ENCODE measurements at regions not wholly inside any gene's neighbourhood (a gene's known extent, or its start where the extent isn't known, plus 50 kb on each side); places are given as distances from the start of the nearest gene placed in this dataset.

GRCh38 chrX:110435196-110435595 is 76.5 kb downstream of the RTL9 start:
- Histone ChIP-seq H3K27ac (no peak overlapping the region), H3K27me3 (no peaks in the 10 kb centered on the region), H3K4me3 (no peak overlapping the region), H3K4me1 (no peaks in the 10 kb centered on the region), H3K36me3 (no peaks in the 10 kb centered on the region), H3K9me3 (no peaks in the 10 kb centered on the region)
- DNase-seq (ENCODE audit: low spot score in 2 of 2): no peak
- intact Hi-C loops (cut with DNase I): no loop called here
- no peak for TF ChIP-seq CTCF (IDR thresholded peaks at IDR 0.05)

GRCh38 chrX:110436523-110436922 is 77.9 kb downstream of the RTL9 start:
- Histone ChIP-seq H3K4me3 (no peak overlapping the region), H3K27ac (no peak overlapping the region), H3K36me3 (no peaks in the 10 kb centered on the region), H3K9me3 (no peaks in the 10 kb centered on the region), H3K4me1 (no peaks in the 10 kb centered on the region), H3K27me3 (no peaks in the 10 kb centered on the region)
- TF ChIP-seq CTCF (IDR thresholded peaks at IDR 0.05): no peak
- no peak for DNase-seq (ENCODE audit: low spot score in 2 of 2)
- intact Hi-C loops (cut with DNase I): no loop called here

GRCh38 chrX:110437686-110438085 is 79.0 kb downstream of the RTL9 start:
- Histone ChIP-seq H3K36me3 (no peaks in the 10 kb centered on the region), H3K9me3 (no peaks in the 10 kb centered on the region), H3K4me1 (no peaks in the 10 kb centered on the region), H3K27ac (no peak overlapping the region), H3K4me3 (no peak overlapping the region), H3K27me3 (no peaks in the 10 kb centered on the region)
- intact Hi-C loops (cut with DNase I): no loop called here
- DNase-seq (ENCODE audit: low spot score in 2 of 2): no peak
- no peak for TF ChIP-seq CTCF (IDR thresholded peaks at IDR 0.05)

- no peaks in the 10 kb centered on the region for H3K4me1 ChIP-seq
- no peaks in the 10 kb centered on the region for H3K27me3 ChIP-seq
- intact Hi-C loops (cut with DNase I): no loop called here
- no peak for DNase-seq (ENCODE audit: low spot score in 2 of 2)
- H3K4me3 ChIP-seq: no peak overlapping the region
- H3K27ac ChIP-seq: no peak overlapping the region
- TF ChIP-seq CTCF (IDR thresholded peaks at IDR 0.05): no peak
- no peaks in the 10 kb centered on the region for H3K36me3 ChIP-seq
- H3K9me3 ChIP-seq: no peaks in the 10 kb centered on the region
These were observed 81.6 kb downstream of the RTL9 start for GRCh38 chrX:110440016-110440805.

- H3K36me3 ChIP-seq: no peaks in the 10 kb centered on the region
- H3K9me3 ChIP-seq: no peaks in the 10 kb centered on the region
- intact Hi-C loops (cut with DNase I): no loop called here
These were observed 84.0 kb downstream of the RTL9 start for GRCh38 chrX:110442635-110443034.

More at GRCh38 chrX:110442635-110443034, 84.0 kb downstream of the RTL9 start:
- Histone ChIP-seq H3K4me3 (no peak overlapping the region), H3K27me3 (no peaks in the 10 kb centered on the region), H3K4me1 (no peaks in the 10 kb centered on the region), H3K27ac (no peak overlapping the region)
- no peak for DNase-seq (ENCODE audit: low spot score in 2 of 2)
- TF ChIP-seq CTCF (IDR thresholded peaks at IDR 0.05): no peak
